GM19351 (cell line): ENCODE measurements at regions not wholly inside any gene's neighbourhood (a gene's known extent, or its start where the extent isn't known, plus 50 kb on each side); places are given as distances from the start of the nearest gene placed in this dataset.

ENCODE experiments used
- ATAC-seq: cut with Tn5 transposase; IDR thresholded peaks from one replicate; pipeline ENCODE4 v1.9.1; 2021; ENCODE audit warnings: mild to moderate bottlenecking, moderate library complexity; ENCODE audit not compliant: unreplicated experiment

DNA sequence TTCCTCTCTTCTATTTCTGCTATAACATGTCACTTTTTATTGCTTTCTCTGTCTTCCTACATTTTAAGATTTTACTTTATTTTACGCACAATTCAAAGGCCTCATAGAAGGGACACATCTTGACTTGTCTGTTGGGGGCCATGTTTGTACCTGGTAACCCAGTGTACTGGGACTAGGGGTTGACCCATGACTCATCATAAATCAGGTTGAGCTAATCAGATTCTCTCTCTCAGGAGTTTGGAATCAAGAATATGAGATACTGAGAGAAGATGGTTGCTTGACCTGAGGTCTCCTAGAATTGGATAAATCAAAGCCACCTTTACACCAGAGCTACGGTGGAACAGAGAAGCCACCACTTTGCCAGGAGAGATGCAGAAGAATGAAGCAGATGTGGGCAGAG is 153.0 kb downstream of the UXS1 start:
- no peak for ATAC-seq

- ATAC-seq: no peak
Observed at GRCh38 chr2:106039634-106040315, 154.3 kb downstream of the UXS1 start.

DNA sequence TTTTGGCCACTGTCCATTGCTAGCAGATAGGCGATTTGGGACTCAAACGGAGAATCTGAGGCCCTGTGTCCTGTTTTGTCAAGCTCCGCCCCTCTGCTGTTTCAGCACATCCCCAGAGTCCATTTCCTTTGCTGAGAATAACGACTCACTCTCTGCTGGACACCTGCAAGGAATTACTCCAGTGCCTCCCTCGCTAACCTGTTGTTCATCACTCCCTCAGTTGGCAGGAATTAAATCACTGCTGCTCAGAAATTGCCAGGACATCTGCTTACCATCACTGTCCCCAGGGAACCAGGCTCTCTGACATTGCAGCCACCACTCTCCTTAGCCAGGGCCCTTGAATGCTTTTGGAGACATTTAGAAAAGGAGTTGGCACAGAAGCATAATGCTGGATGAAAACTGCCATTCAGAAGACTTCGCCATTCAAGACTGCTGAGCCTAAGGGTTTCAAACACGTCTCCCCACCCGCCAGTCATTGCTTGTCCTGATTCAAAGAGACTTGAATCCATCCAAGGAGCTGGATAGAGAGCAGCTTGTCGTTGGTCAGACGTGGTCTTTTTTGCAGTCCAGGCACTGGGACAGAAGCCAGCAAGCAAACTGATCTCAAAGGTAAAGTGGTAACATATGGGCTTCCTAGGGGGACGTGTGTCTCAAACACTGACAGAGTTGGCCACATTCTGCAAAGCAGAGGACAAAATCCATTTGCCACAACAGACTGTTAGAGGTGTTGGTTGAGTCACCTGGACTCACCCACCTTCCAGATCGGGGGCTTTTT is 155.3 kb downstream of the UXS1 start:
- ATAC-seq: no peak

DNA sequence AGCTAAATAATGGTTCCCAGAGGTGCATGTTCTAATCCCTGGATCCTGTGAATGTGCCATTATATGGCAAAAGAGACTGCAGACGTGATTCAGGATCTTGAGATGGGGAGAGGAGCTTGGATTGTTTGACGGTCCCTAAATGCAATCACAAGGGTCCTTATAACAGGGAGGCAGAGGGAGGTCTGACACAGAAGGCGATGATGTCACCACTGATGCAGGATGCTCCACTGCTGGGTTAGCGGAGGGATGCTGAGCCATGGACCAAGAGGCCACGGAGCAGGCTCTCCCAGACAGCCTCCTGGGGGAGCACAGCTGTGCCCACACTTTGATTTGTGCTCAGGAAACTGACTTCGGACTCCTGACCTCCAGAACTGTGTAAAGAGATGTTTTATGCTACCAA is 156.2 kb downstream of the UXS1 start:
- no peak for ATAC-seq

GRCh38 chr2:106037262-106037661 is 156.8 kb downstream of the UXS1 start:
- ATAC-seq: no peak

- ATAC-seq: no peak
Observed at GRCh38 chr2:106034325-106034724, 159.8 kb downstream of the UXS1 start.

DNA sequence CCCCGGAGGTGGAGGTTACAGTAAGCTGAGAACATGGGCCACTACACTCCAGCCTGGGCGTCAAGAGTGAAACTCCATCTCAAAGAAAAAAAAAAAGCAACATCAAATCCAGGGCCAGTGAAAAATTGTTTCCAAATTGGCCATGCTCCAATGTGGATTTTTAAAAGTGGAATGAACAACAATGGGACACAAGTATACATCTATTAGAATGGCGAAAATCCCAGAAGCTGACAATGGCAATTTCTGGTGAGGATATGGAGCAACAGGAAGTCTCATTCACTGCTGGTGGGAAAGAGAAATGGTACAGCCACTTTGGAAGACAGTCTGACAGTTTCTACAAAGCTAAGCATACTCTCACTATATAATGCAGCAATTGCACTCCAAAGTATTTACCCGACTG is 161.4 kb downstream of the UXS1 start:
- no peak for ATAC-seq

DNA sequence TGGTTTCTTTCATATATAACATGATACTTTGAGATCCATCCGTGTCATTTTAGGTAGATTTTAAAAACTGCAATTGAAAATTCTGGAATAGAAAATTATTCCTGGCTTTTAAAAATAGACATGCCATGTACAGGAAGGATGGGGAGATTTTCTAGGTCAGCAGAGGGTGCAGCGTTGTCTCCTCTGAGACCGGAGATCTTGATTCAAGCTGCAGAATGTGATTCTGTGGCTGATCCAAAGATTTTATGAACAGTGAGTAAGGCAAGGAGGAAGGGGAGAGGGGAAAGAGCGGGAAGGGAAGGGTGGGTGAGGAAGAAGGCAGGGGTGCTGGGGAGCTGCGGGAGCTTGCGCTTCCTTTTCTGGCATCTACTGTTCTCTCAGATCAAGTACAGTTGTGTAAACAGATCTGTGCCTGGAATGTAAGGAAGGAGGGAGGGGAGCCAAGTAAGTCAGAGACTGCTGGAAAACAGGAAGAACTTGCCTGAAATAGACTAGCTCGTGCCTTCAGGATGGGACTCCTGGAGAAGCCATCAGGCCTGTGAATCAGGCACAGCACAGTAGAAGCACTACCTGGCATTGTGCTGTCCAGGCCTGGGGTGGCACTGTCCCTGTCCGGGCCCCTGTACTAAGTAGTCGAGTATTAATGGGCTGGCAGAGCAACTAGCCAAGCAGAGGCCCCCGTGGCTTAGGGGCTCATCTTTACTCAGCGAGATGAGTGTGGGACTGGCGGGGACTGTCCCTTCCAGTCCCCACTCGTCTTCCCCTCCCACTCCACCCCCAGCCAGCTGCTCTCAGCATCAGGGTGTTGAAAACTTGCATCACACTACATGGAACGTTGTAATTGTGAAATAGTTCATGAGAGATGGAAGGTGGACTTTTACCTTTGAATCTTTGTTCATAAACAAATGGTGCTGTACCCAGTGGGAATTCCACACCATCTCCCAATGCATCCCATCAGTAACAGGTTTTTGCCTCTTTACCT is 163.5 kb downstream of the UXS1 start:
- peak; percentile 91 for ATAC-seq

- no peak for ATAC-seq
Observed at GRCh38 chr2:106028192-106028591, 165.9 kb downstream of the UXS1 start.

DNA sequence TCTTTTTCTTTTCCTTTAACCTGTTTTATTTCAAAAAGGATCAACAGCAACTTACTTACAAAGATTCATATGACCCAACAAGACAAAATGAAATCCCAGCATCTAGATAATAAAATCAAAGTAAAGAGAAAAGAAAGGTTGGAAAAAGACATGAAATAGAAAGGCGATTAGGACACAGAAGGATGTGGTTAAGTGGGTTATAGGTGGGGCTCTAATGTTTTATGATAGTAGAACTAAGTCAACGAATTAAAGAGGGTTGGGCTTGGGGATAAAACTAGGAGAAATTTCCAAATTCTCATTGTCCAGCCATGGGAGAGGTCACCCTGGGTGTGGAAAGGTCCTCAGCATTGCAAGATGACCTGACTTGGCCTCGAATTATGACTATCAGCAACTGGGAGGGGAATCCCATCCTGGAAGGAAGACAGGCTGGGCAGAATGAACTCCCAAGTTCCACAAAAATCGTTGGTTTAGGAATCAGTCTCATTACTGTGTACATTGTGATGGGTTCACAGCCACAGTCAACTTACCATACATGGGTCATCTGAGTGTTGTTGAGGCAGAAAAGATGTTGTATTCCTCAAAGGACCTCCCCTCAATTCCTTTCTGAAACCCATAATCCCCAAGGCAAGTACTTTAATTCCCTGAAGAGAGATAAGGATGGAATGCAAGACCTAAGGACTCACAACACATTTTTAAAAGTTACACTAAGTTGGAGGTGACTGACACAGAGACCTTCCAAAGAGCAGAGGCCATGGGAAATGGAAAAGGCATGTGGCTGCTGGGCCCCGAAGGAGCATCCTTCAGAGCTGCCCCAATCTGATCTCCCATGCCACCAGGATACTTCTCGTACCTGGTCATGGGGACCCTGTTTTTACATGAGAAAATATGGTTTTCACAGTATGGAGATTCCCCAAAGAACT is 167.6 kb downstream of the UXS1 start:
- ATAC-seq: no peak

DNA sequence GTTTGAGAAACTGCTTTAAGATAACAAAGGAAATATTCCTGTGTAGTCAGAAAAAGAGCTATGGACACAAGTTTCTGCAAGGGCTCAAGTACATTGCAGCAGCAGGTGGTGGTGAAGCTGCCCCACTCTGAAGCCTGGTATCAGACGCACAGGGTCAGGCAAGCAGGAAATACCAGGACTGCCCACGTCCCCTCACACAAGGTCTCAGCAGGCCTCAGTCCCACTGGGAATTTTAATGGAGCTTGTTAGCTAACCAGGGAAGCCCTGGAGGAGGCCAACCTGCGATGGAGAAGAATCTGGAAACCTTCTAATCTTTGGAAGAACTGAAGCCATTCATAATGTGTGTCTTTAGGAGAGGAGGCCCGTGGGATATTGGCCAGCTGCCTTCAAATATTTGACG is 168.3 kb downstream of the UXS1 start:
- ATAC-seq: no peak

GRCh38 chr2:106021662-106022028 is 172.5 kb downstream of the UXS1 start:
- no peak for ATAC-seq

DNA sequence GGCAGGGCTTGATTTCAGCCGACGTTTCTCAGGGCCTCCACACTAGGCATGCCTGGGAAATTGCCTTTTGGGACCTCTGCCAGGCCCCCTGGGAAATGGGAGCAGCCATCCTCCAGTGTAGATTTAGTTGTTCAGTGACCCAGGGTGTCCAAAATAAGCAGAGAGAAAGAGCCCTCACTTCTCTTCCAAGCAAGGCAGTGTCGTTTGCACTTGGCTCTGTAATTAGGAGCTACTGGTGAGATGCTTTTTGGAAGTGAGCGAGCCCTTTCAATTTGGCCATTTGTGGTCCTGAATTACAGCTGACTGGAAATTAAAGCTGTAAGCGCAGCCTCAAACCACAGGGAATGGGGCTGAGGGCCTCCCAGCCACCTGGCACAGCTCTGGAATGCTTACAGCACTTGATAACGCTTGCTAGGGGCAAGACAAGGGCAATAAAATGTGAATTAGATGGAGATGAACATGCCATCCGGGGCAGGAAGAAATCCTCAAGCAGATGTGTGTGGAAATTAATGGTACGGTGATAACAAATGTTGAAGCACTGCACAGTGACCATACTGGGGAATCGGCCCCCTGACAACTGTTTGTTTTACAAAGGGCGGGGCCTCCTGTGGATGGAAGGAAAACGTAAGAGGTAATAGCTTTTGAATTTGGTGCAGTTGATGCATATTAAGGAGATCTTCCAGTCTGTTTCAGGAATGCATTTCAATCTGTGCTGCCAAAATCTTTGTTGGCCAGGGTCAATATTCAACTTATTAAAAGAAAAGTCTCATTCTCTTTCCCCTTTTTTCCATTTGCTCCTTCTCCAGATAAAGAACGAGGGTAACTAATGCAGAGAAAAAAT is 173.1 kb downstream of the UXS1 start:
- no peak for ATAC-seq

- ATAC-seq: no peak
Observed at GRCh38 chr2:106020032-106020431, 174.1 kb downstream of the UXS1 start.

DNA sequence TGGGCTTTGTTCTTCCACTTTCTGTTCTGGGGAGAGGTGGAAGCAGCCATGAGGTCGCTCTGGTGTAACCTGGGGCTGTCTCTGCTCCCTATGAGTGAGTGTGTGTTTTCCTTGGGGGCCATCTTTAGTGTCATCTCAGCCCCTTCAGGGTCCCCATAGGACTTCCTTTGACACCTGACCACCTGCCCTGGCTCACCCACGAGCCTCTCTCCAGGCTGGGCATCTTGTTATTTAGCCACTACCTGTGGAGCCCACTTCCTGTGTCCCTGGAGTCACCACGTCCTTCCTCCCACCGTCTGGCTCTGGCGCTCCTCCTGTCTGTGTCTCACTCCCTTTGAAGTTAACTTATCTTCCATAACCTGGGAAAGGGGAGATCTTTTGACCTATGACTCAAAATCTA is 176.0 kb downstream of the UXS1 start:
- ATAC-seq: no peak

DNA sequence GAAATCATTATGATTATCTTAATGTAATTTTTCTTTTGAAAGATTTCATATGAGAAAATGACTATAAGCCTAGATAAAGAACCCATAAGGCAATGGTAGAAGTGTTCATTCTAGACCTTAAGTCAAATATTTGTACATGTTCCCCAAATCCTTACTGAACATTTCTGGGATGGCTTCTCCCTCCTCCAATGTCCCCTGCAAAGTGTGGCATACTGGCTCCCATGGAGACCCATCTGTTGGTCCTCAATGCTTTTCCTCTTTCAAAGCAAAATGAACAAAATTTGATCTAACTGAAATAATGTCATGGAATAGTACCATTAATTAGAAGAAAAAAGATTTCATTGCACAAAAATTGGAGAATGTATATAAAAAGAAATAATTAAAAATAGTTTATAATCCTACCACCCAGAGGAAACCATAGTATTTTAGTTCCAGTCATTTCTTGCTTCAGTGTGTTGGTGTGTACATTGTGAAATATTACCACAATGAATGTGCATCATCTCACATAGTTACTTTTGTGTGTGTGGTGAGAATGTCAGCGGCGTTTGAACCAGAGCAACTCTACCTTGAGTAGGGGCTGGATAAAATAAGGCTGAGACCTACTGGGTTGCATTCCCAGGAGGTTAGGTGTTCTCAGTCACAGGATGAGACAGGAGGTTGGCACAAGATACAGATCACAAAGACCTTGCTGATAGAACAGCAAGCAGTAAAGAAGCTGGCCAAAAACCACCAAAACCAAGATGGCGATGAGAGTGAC is 181.3 kb downstream of the UXS1 start:
- ATAC-seq: no peak

DNA sequence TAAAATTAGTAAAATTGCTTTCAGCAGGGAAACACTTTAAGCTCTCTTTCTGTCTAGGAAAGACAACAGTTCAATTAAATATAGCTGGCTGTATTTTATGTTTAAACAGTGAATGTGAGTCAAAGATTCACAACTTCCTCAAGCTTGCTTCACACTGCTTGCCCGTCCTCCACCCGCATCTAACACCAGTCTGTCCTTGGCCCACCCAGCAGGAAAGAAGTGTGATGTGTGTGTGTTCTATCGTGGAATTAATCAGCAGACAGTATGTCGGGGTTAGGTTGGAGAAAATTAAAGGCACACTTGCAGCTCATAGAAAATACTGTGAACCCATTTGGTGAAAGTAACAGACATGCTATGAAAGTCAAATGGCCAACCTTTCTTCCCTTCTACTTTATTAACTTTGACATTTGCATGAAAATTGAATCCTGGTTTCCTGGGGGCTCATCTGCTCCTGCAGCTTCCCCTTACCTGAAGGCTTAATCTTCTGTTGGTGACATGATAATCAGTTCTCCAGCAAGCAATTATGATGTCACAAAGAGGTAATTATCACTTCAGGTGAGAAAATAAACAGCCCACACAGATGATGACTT is 182.0 kb downstream of the UXS1 start:
- no peak for ATAC-seq

- ATAC-seq: no peak
Observed at GRCh38 chr2:106011380-106011779, 182.7 kb downstream of the UXS1 start.
